ENCODE measurements at regions not wholly inside any gene's neighbourhood (a gene's known extent, or its start where the extent isn't known, plus 50 kb on each side); places are given as distances from the start of the nearest gene placed in this dataset.

- TF ChIP-seq CTCF (IDR thresholded peaks at IDR 0.05) (no peak), ZFX (IDR thresholded peaks at IDR 0.05; ENCODE audit: borderline replicate concordance) (no peak)
Measured at GRCh38 chr15:87450314-87450713, 806.2 kb downstream of the NTRK3 start.

Data from 22Rv1 (cell line).